NCI-H1092 (cell line): ENCODE measurements at regions not wholly inside any gene's neighbourhood (a gene's known extent, or its start where the extent isn't known, plus 50 kb on each side); places are given as distances from the start of the nearest gene placed in this dataset.

Source experiments
- DNase-seq: peaks from one replicate; lab custom pipeline; 2025; lab: John Stamatoyannopoulos, UW

- no peak for DNase-seq
These were observed 712.7 kb upstream of the KIRREL3 start for GRCh38 chr11:127713226-127713625.

GRCh38 chr11:127711748-127712147 is 711.2 kb upstream of the KIRREL3 start:
- no peak for DNase-seq

- no peak for DNase-seq
These were observed 710.3 kb upstream of the KIRREL3 start for GRCh38 chr11:127710831-127711230.

GRCh38 chr11:127709960-127710359 is 709.4 kb upstream of the KIRREL3 start:
- DNase-seq, result no peak

- DNase-seq, result no peak
These were observed 693.1 kb upstream of the KIRREL3 start for GRCh38 chr11:127693686-127694085.

- DNase-seq, result no peak
These were observed 682.8 kb upstream of the KIRREL3 start for GRCh38 chr11:127683321-127683720.

- no peak for DNase-seq
These were observed 679.4 kb upstream of the KIRREL3 start for GRCh38 chr11:127679816-127680545.

- DNase-seq, result no peak
These were observed 678.1 kb upstream of the KIRREL3 start for GRCh38 chr11:127678631-127679030.

- no peak for DNase-seq
These were observed 677.3 kb upstream of the KIRREL3 start for GRCh38 chr11:127677660-127678425.

- DNase-seq, result no peak
These were observed 675.0 kb upstream of the KIRREL3 start for GRCh38 chr11:127675581-127675980.

GRCh38 chr11:127674754-127675153 is 674.2 kb upstream of the KIRREL3 start:
- DNase-seq, result no peak

GRCh38 chr11:127670374-127671119 is 670.0 kb upstream of the KIRREL3 start:
- DNase-seq, result no peak

- DNase-seq, result peak; percentile 48
These were observed 655.7 kb upstream of the KIRREL3 start for GRCh38 chr11:127656116-127656836.

GRCh38 chr11:127653076-127653475 is 652.5 kb upstream of the KIRREL3 start:
- DNase-seq, result no peak

- DNase-seq, result no peak
These were observed 651.3 kb upstream of the KIRREL3 start for GRCh38 chr11:127651888-127652221.

GRCh38 chr11:127651175-127651887 is 650.8 kb upstream of the KIRREL3 start:
- DNase-seq, result no peak

- no peak for DNase-seq
These were observed 649.4 kb upstream of the KIRREL3 start for GRCh38 chr11:127649958-127650357.

- DNase-seq, result no peak
These were observed 648.5 kb upstream of the KIRREL3 start for GRCh38 chr11:127649071-127649470.

GRCh38 chr11:127648583-127648982 is 648.0 kb upstream of the KIRREL3 start:
- DNase-seq, result no peak

GRCh38 chr11:127644366-127644765 is 643.8 kb upstream of the KIRREL3 start:
- no peak for DNase-seq

GRCh38 chr11:127643268-127644058 is 642.9 kb upstream of the KIRREL3 start:
- no peak for DNase-seq
